ENCODE measurements at regions not wholly inside any gene's neighbourhood (a gene's known extent, or its start where the extent isn't known, plus 50 kb on each side); places are given as distances from the start of the nearest gene placed in this dataset.
A peak's percentile ranks its signal among the peaks of the same experiment; 100 is the strongest.
"Not testable (repeated sequence)": the region's sequence is repeated elsewhere in the genome, so short reads cannot be mapped to it uniquely, and the experiment has no call there.

DNA sequence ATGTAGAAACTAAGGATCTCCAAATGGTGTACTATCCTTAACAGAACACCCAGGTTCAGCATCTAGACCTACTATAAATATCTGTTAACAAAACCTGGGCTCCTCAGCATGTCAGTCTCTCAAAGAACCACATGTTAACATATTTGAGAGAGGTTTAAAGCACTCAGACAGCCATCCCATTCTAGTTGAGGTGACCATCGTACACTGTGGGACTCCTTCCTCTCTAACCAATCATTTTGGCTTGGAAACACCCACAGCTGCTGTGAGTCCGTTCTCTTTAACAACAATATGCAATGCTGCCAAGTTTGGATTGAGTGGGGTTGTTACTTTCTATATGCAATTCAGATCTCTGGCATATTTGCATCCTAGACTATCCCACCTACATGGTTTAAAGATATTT, 105.8 kb downstream of the MRPL39 start:
- H3K9me3 Mint-ChIP-seq: peaks cover 7% of the 10 kb centered on the region
- H3K4me1 Mint-ChIP-seq: peaks cover 11% of the 10 kb centered on the region
- peaks cover 2% of the 10 kb centered on the region for H3K36me3 Mint-ChIP-seq
- no peak overlapping the region for H3K27ac Mint-ChIP-seq
- H3K27me3 Mint-ChIP-seq: no peaks in the 10 kb centered on the region
- DNase-seq (ENCODE audit: low spot score in 2 of 2) (no peak), ATAC-seq (ENCODE audit: low read depth) (no peak)
- H3K4me3 Mint-ChIP-seq: no peak overlapping the region

- DNase-seq (ENCODE audit: low spot score in 2 of 2): no peak
- ATAC-seq (ENCODE audit: low read depth): no peak
- Mint-ChIP-seq H3K36me3 (peaks cover 2% of the 10 kb centered on the region), H3K27ac (no peak overlapping the region), H3K9me3 (peaks cover 7% of the 10 kb centered on the region), H3K4me1 (peaks cover 6% of the 10 kb centered on the region), H3K27me3 (no peaks in the 10 kb centered on the region), H3K4me3 (no peak overlapping the region)
These were observed 106.7 kb downstream of the MRPL39 start for GRCh38 chr21:25500598-25500997.

DNA sequence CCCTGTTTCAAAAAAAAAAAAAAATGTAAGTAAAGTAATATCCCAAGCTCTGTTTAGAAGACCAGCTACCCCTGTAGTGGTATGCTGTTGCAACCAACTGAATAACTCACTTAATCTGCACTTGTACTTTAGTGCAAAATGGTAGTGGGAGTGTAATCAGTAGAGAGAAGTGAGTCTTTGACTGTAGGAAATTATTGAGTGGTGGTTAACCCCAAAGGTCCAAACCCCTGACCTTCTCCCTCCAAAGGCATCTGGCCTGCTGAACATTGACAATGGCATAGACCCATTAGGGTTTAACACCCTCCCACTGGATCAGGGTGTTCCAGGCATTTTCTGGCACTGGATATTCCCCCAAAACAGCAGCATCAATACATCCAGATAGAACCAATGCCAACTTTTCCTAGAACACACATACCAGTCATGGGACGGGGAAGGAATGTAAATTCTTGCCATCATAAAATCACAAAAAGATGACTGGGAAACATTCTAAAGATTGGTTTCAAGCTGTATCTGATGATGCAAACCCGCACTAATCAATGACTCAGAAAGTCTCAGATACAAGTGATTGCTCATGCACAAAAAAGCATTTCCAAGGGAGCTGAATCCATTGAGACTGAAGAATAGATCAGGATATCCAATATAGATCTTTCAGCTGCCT, 110.3 kb downstream of the MRPL39 start:
- no peak overlapping the region for H3K4me3 Mint-ChIP-seq
- DNase-seq (ENCODE audit: low spot score in 2 of 2) (no peak), ATAC-seq (ENCODE audit: low read depth) (no peak)
- H3K27me3 Mint-ChIP-seq: no peaks in the 10 kb centered on the region
- peaks cover 2% of the 10 kb centered on the region for H3K36me3 Mint-ChIP-seq
- H3K27ac Mint-ChIP-seq: no peak overlapping the region
- peaks cover 7% of the 10 kb centered on the region for H3K4me1 Mint-ChIP-seq
- H3K9me3 Mint-ChIP-seq: peaks cover 2% of the 10 kb centered on the region

DNA sequence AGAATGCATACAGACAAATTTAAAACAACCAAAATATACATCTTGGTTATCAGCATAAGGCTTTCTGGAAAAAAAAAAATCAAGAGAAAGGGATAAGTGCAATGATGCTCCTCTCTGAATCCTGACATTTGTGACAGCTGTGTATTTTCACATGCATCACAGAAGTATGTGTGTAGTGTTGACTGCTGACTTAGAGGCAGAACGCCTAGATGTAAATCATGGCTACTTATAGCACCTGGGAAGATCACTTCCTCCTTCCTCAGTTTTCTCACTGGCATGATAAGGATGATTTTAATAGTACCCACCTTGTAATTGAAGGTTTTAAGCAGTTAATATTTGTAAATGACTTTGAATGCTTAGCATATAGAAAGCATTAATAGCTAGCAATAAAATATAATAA, 112.5 kb downstream of the MRPL39 start:
- Mint-ChIP-seq H3K36me3 (peaks cover 2% of the 10 kb centered on the region), H3K4me3 (no peak overlapping the region), H3K4me1 (peaks cover 10% of the 10 kb centered on the region), H3K9me3 (peaks cover under 1% of the 10 kb centered on the region), H3K27ac (no peak overlapping the region), H3K27me3 (no peaks in the 10 kb centered on the region)
- DNase-seq (ENCODE audit: low spot score in 2 of 2) (no peak), ATAC-seq (ENCODE audit: low read depth) (no peak)

DNA sequence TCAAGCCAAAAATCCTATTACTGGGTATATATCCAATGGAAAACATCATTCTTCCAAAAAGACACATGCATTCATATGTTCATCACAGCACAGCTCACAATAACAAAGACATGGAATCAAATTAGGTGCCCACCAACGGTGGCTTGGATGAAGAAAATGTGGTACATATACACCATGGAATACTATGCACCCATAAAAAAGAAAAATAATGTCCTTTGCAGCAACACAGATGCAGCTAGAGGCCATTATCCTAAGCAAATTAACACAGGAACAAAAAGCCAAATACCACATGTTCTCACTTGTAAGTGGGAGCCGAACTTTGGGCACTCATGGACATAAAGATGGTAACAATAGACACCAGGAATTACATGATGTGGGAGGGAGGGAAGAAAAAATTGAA, 113.6 kb downstream of the MRPL39 start:
- Mint-ChIP-seq H3K27me3 (no peaks in the 10 kb centered on the region), H3K4me3 (no peak overlapping the region), H3K4me1 (peaks cover 10% of the 10 kb centered on the region), H3K9me3 (no peaks in the 10 kb centered on the region), H3K27ac (no peak overlapping the region), H3K36me3 (peaks cover 2% of the 10 kb centered on the region)
- no peak for DNase-seq (ENCODE audit: low spot score in 2 of 2)
- ATAC-seq (ENCODE audit: low read depth): no peak

- H3K4me3 Mint-ChIP-seq: no peak overlapping the region
- H3K36me3 Mint-ChIP-seq: no peaks in the 10 kb centered on the region
- H3K9me3 Mint-ChIP-seq: no peaks in the 10 kb centered on the region
- no peaks in the 10 kb centered on the region for H3K27me3 Mint-ChIP-seq
- ATAC-seq (ENCODE audit: low read depth): peak; percentile 51
- H3K27ac Mint-ChIP-seq: no peak overlapping the region
- peaks cover 10% of the 10 kb centered on the region for H3K4me1 Mint-ChIP-seq
- no peak for DNase-seq (ENCODE audit: low spot score in 2 of 2)
These were observed 116.0 kb downstream of the MRPL39 start for GRCh38 chr21:25491267-25491666.

GRCh38 chr21:25490742-25491141, 116.5 kb downstream of the MRPL39 start:
- ATAC-seq (ENCODE audit: low read depth) (no peak), DNase-seq (ENCODE audit: low spot score in 2 of 2) (no peak)
- Mint-ChIP-seq H3K36me3 (no peaks in the 10 kb centered on the region), H3K4me3 (no peak overlapping the region), H3K4me1 (peaks cover 14% of the 10 kb centered on the region), H3K27ac (no peak overlapping the region), H3K9me3 (no peaks in the 10 kb centered on the region), H3K27me3 (no peaks in the 10 kb centered on the region)

DNA sequence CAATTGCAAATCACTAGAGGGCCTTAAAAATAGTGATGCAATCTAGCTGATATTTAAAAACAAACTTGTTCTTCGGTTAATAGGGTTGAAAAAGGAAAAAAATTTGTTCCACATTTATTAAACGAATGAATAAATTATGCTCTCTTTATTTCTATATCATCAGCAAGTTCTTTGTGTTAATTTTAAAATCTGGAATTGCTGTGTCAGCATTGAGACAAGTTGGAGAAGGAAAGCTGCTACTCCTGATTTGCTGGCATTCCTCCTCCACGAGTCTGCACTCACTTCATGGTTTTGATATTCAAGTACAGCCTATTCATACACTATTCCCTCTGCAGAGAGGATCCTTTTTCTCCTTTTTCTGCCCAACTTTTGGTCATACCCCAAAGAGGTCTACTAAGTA, 117.6 kb downstream of the MRPL39 start:
- peaks cover 18% of the 10 kb centered on the region for H3K4me1 Mint-ChIP-seq

DNA sequence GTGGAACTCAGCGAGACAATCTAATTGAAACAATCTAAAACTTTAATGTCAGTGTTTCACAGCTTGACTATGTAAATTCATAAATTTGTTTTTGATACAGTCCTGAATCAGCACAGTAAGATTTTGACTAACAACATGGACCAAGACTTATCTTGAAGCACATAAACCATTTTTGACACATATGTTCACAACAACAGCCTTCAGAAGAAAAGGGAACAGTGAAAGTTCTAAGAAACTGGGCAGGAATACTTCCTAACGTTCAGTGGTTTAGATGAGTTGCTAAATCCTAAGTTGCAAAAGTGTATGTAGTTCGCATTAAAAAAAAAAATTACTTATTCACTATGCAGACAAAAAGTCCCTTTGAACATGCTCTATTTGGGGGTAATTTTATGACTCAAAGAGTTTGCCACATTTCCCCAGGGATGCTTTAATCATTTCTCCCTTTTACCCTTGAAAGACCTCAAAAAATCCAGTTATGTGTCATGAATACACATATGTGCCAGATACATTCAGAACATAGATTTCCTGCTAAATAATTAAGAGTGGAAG, 120.2 kb downstream of the MRPL39 start:
- Mint-ChIP-seq H3K4me1 (peaks cover 16% of the 10 kb centered on the region), H3K27me3 (no peaks in the 10 kb centered on the region), H3K36me3 (peaks cover 7% of the 10 kb centered on the region), H3K4me3 (no peak overlapping the region), H3K9me3 (peaks cover 7% of the 10 kb centered on the region), H3K27ac (no peak overlapping the region)
- ATAC-seq (ENCODE audit: low read depth): peak; percentile 81
- no peak for DNase-seq (ENCODE audit: low spot score in 2 of 2)

More for the DNA sequence above, 117.6 kb downstream of the MRPL39 start:
- no peak overlapping the region for H3K4me3 Mint-ChIP-seq
- no peaks in the 10 kb centered on the region for H3K9me3 Mint-ChIP-seq
- ATAC-seq (ENCODE audit: low read depth) (no peak), DNase-seq (ENCODE audit: low spot score in 2 of 2) (no peak)
- H3K27me3 Mint-ChIP-seq: no peaks in the 10 kb centered on the region
- H3K36me3 Mint-ChIP-seq: no peaks in the 10 kb centered on the region
- H3K27ac Mint-ChIP-seq: no peak overlapping the region

DNA sequence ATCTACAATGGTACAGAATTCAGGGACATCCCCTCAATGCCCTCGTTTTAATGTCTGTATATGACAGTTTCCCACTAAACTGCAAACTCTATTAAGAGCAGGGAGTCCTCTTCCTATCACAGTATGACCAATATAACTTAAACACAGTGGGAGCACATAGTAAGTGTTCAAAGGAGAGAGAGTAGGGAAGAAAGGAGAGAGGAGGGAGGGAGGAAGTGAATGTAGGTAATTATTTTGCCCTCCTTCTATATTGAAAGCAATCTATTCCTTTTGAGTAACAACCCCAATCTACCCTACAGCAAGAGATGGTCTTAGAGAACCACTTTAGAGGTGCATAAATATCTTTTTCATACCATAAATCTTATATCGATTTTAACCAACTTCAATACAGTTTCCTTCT, 121.4 kb downstream of the MRPL39 start:
- Mint-ChIP-seq H3K9me3 (peaks cover 12% of the 10 kb centered on the region), H3K27me3 (no peaks in the 10 kb centered on the region), H3K36me3 (peaks cover 14% of the 10 kb centered on the region), H3K27ac (no peak overlapping the region), H3K4me1 (peaks cover 11% of the 10 kb centered on the region), H3K4me3 (no peak overlapping the region)
- ATAC-seq (ENCODE audit: low read depth): no peak
- DNase-seq (ENCODE audit: low spot score in 2 of 2): no peak

DNA sequence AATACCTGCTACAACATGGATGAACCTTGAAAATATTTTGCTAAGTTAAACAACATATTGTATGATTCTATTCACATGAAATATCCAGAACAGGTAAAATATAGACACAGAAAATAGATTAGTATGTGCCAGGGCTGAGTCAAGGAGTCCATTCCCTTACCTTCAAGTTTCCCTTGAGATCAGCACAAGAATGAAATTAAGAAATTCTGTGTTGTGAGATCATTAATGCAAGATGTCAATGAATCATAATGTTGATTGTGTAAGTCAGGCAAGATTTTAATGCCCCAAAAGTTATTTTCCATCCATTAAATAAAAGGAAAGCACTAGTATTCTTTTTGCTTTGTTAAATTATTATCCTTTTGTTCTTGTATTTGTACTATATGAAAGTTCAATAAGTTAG, 139.4 kb downstream of the MRPL39 start:
- no peak overlapping the region for H3K4me3 Mint-ChIP-seq
- H3K36me3 Mint-ChIP-seq: peaks cover 1% of the 10 kb centered on the region
- DNase-seq (ENCODE audit: low spot score in 2 of 2) (no peak), ATAC-seq (ENCODE audit: low read depth) (no peak)
- H3K9me3 Mint-ChIP-seq: peaks cover 1% of the 10 kb centered on the region
- H3K4me1 Mint-ChIP-seq: no peaks in the 10 kb centered on the region
- H3K27me3 Mint-ChIP-seq: no peaks in the 10 kb centered on the region
- no peak overlapping the region for H3K27ac Mint-ChIP-seq

DNA sequence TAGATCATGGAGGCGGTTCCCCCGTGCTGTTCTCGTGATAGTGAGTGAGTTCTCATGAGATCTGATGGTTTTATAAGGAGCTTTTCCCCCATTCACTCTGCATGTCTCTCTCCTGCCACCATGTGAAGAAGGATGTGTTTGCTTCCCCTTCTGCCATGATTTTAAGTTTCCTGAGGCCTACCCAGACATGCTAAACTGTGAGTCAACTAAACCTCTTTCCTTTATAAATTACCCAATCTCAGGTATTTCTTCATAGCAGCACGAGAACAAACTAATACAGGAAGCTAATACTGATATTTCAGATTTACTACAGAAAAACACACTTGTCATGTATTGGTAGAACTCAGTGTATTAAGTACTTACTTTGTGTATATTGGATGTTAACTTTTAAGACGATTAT, 140.2 kb downstream of the MRPL39 start:
- H3K4me3 Mint-ChIP-seq; H3K27me3 Mint-ChIP-seq; H3K36me3 Mint-ChIP-seq; H3K4me1 Mint-ChIP-seq; DNase-seq (ENCODE audit: low spot score in 2 of 2); ATAC-seq (ENCODE audit: low read depth); H3K9me3 Mint-ChIP-seq; H3K27ac Mint-ChIP-seq: not testable (repeated sequence)

DNA sequence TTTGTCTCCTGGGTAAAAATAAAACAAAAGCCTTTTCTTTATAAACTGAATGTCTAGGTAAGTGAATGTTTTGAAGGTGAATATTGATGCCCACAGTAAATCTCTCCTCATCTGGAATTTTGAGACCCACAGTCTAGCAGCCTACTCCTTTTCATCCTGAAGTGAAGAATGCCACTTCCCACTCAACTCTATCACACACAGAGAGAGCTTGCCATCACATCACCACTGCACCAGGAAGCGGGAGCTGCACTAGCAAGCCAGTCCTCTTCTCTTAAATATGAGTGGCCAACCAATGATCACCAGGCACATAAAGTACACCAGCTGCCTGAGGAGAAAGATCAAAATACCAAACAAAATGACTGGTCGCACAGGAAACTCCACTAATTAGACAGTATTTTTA, 140.8 kb downstream of the MRPL39 start:
- Mint-ChIP-seq H3K36me3 (no peaks in the 10 kb centered on the region), H3K27me3 (no peaks in the 10 kb centered on the region), H3K4me3 (no peak overlapping the region), H3K27ac (no peak overlapping the region), H3K4me1 (peaks cover 4% of the 10 kb centered on the region), H3K9me3 (no peaks in the 10 kb centered on the region)
- ATAC-seq (ENCODE audit: low read depth) (no peak), DNase-seq (ENCODE audit: low spot score in 2 of 2) (no peak)

GRCh38 chr21:25465263-25465662, 142.0 kb downstream of the MRPL39 start:
- Mint-ChIP-seq H3K4me3 (no peak overlapping the region), H3K9me3 (no peaks in the 10 kb centered on the region), H3K27ac (no peak overlapping the region), H3K36me3 (no peaks in the 10 kb centered on the region), H3K27me3 (no peaks in the 10 kb centered on the region), H3K4me1 (peaks cover 4% of the 10 kb centered on the region)
- DNase-seq (ENCODE audit: low spot score in 2 of 2): no peak
- no peak for ATAC-seq (ENCODE audit: low read depth)

DNA sequence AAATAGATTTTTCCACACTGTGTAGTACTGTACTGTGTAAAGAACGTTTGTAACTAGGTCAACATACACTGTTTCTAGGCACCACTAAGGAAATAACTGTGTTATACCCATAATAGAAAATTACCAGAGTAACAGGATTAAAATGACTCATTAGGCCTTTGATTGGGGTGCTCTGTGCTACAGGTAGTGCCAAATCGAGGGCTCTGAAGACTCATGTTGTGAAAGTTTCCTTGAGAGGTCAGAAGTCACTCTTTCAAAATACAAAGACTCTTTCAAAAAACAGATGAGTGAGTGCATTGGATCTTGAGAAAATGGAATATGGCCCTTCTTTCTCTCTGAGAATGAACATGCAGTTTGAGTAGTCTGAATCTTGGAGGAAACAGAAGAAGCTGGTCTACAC, 143.0 kb downstream of the MRPL39 start:
- Mint-ChIP-seq H3K4me1 (peaks cover 10% of the 10 kb centered on the region), H3K9me3 (peaks cover 5% of the 10 kb centered on the region), H3K36me3 (peaks cover 5% of the 10 kb centered on the region), H3K4me3 (no peak overlapping the region), H3K27ac (no peak overlapping the region), H3K27me3 (no peaks in the 10 kb centered on the region)
- no peak for ATAC-seq (ENCODE audit: low read depth)
- no peak for DNase-seq (ENCODE audit: low spot score in 2 of 2)

Measured in memory B cell (primary cell).